HUES64 (cell line): ENCODE measurements at regions not wholly inside any gene's neighbourhood (a gene's known extent, or its start where the extent isn't known, plus 50 kb on each side); places are given as distances from the start of the nearest gene placed in this dataset.
"Not testable (repeated sequence)": the region's sequence is repeated elsewhere in the genome, so short reads cannot be mapped to it uniquely, and the experiment has no call there.

ENCODE experiments used
- H3K27ac ChIP-seq: 2 replicates; pipeline ENCODE4 v1.7.0; 2013; ENCODE audit warnings: low read depth, low read length, inconsistent platforms
- H3K27me3 ChIP-seq: 2 replicates; pipeline ENCODE4 v1.6.1; 2013; ENCODE audit warnings: mild to moderate bottlenecking, low read length; ENCODE audit not compliant: insufficient read depth
- H3K36me3 ChIP-seq: 2 replicates; pipeline ENCODE4 v1.6.1; 2013; ENCODE audit warnings: mild to moderate bottlenecking, low read length; ENCODE audit not compliant: insufficient read depth
- H3K4me1 ChIP-seq: 2 replicates; pipeline ENCODE4 v1.6.1; 2013; ENCODE audit warnings: mild to moderate bottlenecking, low read length, moderate library complexity; ENCODE audit not compliant: insufficient read depth
- H3K4me3 ChIP-seq: 2 replicates; pipeline ENCODE4 v1.5.1; 2013; ENCODE audit warnings: mild to moderate bottlenecking, low read length, moderate library complexity
- H3K9ac ChIP-seq: 2 replicates; pipeline ENCODE4 v1.6.1; 2013; ENCODE audit warnings: mild to moderate bottlenecking, low read depth, low read length
- H3K9me3 ChIP-seq: 2 replicates; pipeline ENCODE4 v1.6.1; 2013; ENCODE audit warnings: low read depth, low read length; ENCODE audit not compliant: insufficient read depth
- WGBS: fragments of 150-250, 120-280 bp; methylation state at CpG from one replicate; pipeline ENCODE4 v1.1.7; 2013; ENCODE audit warnings: missing lambda C conversion rate; 5-methylcytosine and 5-hydroxymethylcytosine counted together

- not testable (repeated sequence) for H3K4me3 ChIP-seq
- H3K4me1 ChIP-seq: peaks cover 13% of the 10 kb centered on the region; the same call in 1 of the 2 replicates
Measured at GRCh38 chr12:131388164-131389053, 322.5 kb upstream of the SFSWAP start.

GRCh38 chr12:131389054-131390013, 321.6 kb upstream of the SFSWAP start:
- Histone ChIP-seq H3K9ac (no peak overlapping the region), H3K9me3 (no peaks in the 10 kb centered on the region)
- WGBS: 89% methylated on average over 11 of the region's 11 CpGs

More at GRCh38 chr12:131388164-131389053, 322.5 kb upstream of the SFSWAP start:
- not testable (repeated sequence) for H3K9ac ChIP-seq, H3K36me3 ChIP-seq, H3K27ac ChIP-seq, H3K9me3 ChIP-seq, H3K27me3 ChIP-seq
- 81% methylated on average over 8 of the region's 10 CpGs for WGBS

GRCh38 chr12:131390412-131391334, 320.2 kb upstream of the SFSWAP start:
- Histone ChIP-seq H3K4me3 (no peak overlapping the region), H3K27ac (no peak overlapping the region), H3K9ac (no peak overlapping the region), H3K27me3 (no peaks in the 10 kb centered on the region), H3K4me1 (peaks cover 13% of the 10 kb centered on the region; the same call in 1 of the 2 replicates), H3K9me3 (peaks cover 1% of the 10 kb centered on the region; the same call in 1 of the 2 replicates), H3K36me3 (no peaks in the 10 kb centered on the region)
- 78% methylated on average over 19 of the region's 19 CpGs for WGBS

More at GRCh38 chr12:131389054-131390013, 321.6 kb upstream of the SFSWAP start:
- Histone ChIP-seq H3K27me3 (no peaks in the 10 kb centered on the region), H3K4me3 (no peak overlapping the region), H3K4me1 (peaks cover 13% of the 10 kb centered on the region; the same call in 1 of the 2 replicates), H3K27ac (no peak overlapping the region), H3K36me3 (no peaks in the 10 kb centered on the region)

- H3K9me3 ChIP-seq: peaks cover 8% of the 10 kb centered on the region; the same call in 1 of the 2 replicates
- no peak overlapping the region for H3K27ac ChIP-seq
- H3K27me3 ChIP-seq: no peaks in the 10 kb centered on the region
- peaks cover 13% of the 10 kb centered on the region; the same call in 1 of the 2 replicates for H3K4me1 ChIP-seq
- H3K9ac ChIP-seq: no peak overlapping the region
- H3K36me3 ChIP-seq: no peaks in the 10 kb centered on the region
- 94% methylated on average over 10 of the region's 10 CpGs for WGBS
- H3K4me3 ChIP-seq: no peak overlapping the region
Measured at GRCh38 chr12:131391399-131391798, 319.5 kb upstream of the SFSWAP start.

DNA sequence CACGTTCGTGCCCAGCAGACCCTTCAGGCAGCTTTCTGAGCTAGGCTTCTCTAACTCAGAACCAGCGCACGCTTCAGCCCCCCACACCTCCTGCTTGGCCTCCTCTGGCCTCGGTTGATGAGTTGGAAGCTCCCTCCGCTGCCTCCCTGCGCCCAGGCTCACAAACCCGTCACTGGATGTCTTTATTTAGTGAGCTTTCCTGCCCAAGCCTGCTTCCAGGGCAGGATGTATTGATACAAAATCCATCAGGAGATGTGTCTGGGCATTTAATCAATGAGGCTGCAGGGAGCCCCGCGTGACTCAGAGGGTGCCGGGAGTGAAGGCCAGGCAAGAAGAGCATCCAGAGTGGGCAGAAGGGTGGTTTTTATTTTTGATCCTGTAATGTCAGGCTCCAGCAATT, 316.1 kb upstream of the SFSWAP start:
- 89% methylated on average over 11 of the region's 11 CpGs for WGBS
- H3K9me3 ChIP-seq: peaks cover 36% of the 10 kb centered on the region
- not testable (repeated sequence) for H3K27ac ChIP-seq, H3K4me3 ChIP-seq, H3K36me3 ChIP-seq, H3K27me3 ChIP-seq, H3K4me1 ChIP-seq, H3K9ac ChIP-seq

- H3K27ac ChIP-seq, H3K4me1 ChIP-seq, H3K27me3 ChIP-seq, H3K36me3 ChIP-seq, H3K9ac ChIP-seq, H3K4me3 ChIP-seq: not testable (repeated sequence)
- H3K9me3 ChIP-seq: peaks cover 36% of the 10 kb centered on the region
- 96% methylated on average over 5 of the region's 5 CpGs for WGBS
Measured at GRCh38 chr12:131395209-131395684, 315.6 kb upstream of the SFSWAP start.

- 90% methylated on average over 1 of the region's 1 CpG for WGBS
- H3K27ac ChIP-seq: no peak overlapping the region
- H3K9me3 ChIP-seq: peaks cover 36% of the 10 kb centered on the region
- no peaks in the 10 kb centered on the region for H3K36me3 ChIP-seq
- no peak overlapping the region for H3K4me3 ChIP-seq
- no peak overlapping the region for H3K9ac ChIP-seq
- H3K27me3 ChIP-seq: no peaks in the 10 kb centered on the region
- H3K4me1 ChIP-seq: no peaks in the 10 kb centered on the region
Measured at GRCh38 chr12:131395971-131396573, 314.8 kb upstream of the SFSWAP start.

GRCh38 chr12:131397493-131398181, 313.3 kb upstream of the SFSWAP start:
- H3K36me3 ChIP-seq: no peaks in the 10 kb centered on the region
- no peak overlapping the region for H3K27ac ChIP-seq
- WGBS: 85% methylated on average over 5 of the region's 5 CpGs
- H3K4me1 ChIP-seq: no peaks in the 10 kb centered on the region
- no peaks in the 10 kb centered on the region for H3K27me3 ChIP-seq
- no peak overlapping the region for H3K4me3 ChIP-seq
- H3K9ac ChIP-seq: no peak overlapping the region
- peaks cover 36% of the 10 kb centered on the region for H3K9me3 ChIP-seq

DNA sequence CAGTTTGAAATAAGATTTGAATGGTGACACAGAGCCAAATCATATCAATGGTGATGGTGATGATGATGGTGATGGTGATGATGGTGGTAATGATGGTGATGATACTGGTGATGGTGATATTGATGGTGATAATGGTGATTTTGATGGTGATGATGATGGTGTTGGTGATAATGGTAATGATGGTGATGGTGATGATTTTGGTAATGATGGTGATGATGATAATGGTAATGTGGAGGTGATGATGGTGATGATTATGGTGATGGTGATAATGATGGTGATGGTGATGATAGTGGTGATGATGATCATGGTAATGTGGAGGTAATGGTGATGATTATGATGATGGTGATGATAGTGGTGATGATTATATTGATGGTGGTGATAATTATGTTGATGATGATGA, 311.9 kb upstream of the SFSWAP start:
- Histone ChIP-seq H3K4me3 (no peak overlapping the region), H3K36me3 (no peaks in the 10 kb centered on the region), H3K9ac (no peak overlapping the region), H3K27ac (no peak overlapping the region), H3K27me3 (no peaks in the 10 kb centered on the region), H3K4me1 (no peaks in the 10 kb centered on the region), H3K9me3 (peaks cover 36% of the 10 kb centered on the region)
